IMR-90 (cell line): ENCODE measurements at regions not wholly inside any gene's neighbourhood (a gene's known extent, or its start where the extent isn't known, plus 50 kb on each side); places are given as distances from the start of the nearest gene placed in this dataset.

Source experiments
- ATAC-seq: fragments of 200-7000 bp; cut with Tn5 transposase; 2 replicates; pipeline ENCODE4 v1.9.1; 2020; ENCODE audit warnings: low read depth, mild to moderate bottlenecking, moderate library complexity
- BruUV-seq: library from RNA; stranded (reverse); fragments of 400-500 nt; replicated peaks from 2 replicates; lab custom pipeline; 2021; lab: Mats Ljungman, UMichigan
- CTCF ChIA-PET: fragments of 300-600 bp; formaldehyde crosslinking; extraction: SDS; loops from one replicate; lab custom pipeline; 2021; ENCODE audit warnings: antibody characterized with exemption; lab: Yijun Ruan, JAX
- POLR2A ChIA-PET: fragments of 300-600 bp; sonication (Branson Sonifier 250); formaldehyde crosslinking; loops from one replicate; lab custom pipeline; 2022; ENCODE audit warnings: antibody characterized with exemption; ENCODE audit not compliant: unreplicated experiment; lab: Charles Lee
- DNase-seq: peaks from one replicate; pipeline ENCODE4 v3.0.0; 2013
- H2AFZ ChIP-seq: replicated peaks from 2 replicates; pipeline ENCODE3; 2013; ENCODE audit warnings: low read length, mild to moderate bottlenecking; ENCODE audit not compliant: poor library complexity
- H2AK5ac ChIP-seq: 2 replicates; pipeline ENCODE4 v1.6.1; 2013; ENCODE audit warnings: low read depth, low read length, inconsistent platforms
- H2AK9ac ChIP-seq: replicated peaks from 2 replicates; pipeline ENCODE3; 2013; ENCODE audit warnings: mild to moderate bottlenecking, low read depth, low read length, moderate library complexity; ENCODE audit not compliant: poor library complexity
- H2BK120ac ChIP-seq: 2 replicates; pipeline ENCODE4 v1.6.1; 2013; ENCODE audit warnings: low read depth, low read length, inconsistent platforms
- H2BK15ac ChIP-seq: 3 replicates; pipeline ENCODE4 v1.6.1; 2013; ENCODE audit warnings: low read depth, low read length, inconsistent platforms
- H2BK20ac ChIP-seq: 2 replicates; pipeline ENCODE4 v1.6.1; 2013; ENCODE audit warnings: low read depth, mild to moderate bottlenecking, inconsistent platforms, low read length, moderate library complexity
- H2BK5ac ChIP-seq: 2 replicates; pipeline ENCODE4 v1.6.1; 2013; ENCODE audit warnings: mild to moderate bottlenecking, low read depth, low read length, inconsistent platforms; ENCODE audit not compliant: poor library complexity, severe bottlenecking
- H3K14ac ChIP-seq: replicated peaks from 2 replicates; pipeline ENCODE4 v1.6.1; 2013; ENCODE audit warnings: low read depth, low read length, inconsistent platforms
- H3K18ac ChIP-seq: 2 replicates; pipeline ENCODE4 v1.6.1; 2013; ENCODE audit warnings: low read depth, low read length, control low read depth
- H3K23ac ChIP-seq: 2 replicates; pipeline ENCODE4 v1.6.1; 2013; ENCODE audit warnings: low read depth, low read length, inconsistent platforms
- H3K27ac ChIP-seq: 2 replicates; pipeline ENCODE4 v1.5.1; 2013; ENCODE audit warnings: mild to moderate bottlenecking, control low read depth, low read length; ENCODE audit not compliant: insufficient read depth
- H3K27me3 ChIP-seq: 2 replicates; pipeline ENCODE4 v1.6.1; 2013; ENCODE audit warnings: low read length; ENCODE audit not compliant: control insufficient read depth, insufficient read depth
- H3K36me3 ChIP-seq: 2 replicates; pipeline ENCODE4 v1.6.1; 2013; ENCODE audit warnings: low read length, mixed read lengths; ENCODE audit not compliant: control insufficient read depth, insufficient read depth
- H3K4ac ChIP-seq: 2 replicates; pipeline ENCODE4 v1.6.1; 2013; ENCODE audit warnings: low read depth, low read length, inconsistent platforms
- H3K4me1 ChIP-seq: 2 replicates; pipeline ENCODE4 v1.6.1; 2013; ENCODE audit warnings: low read length, mixed read lengths; ENCODE audit not compliant: control insufficient read depth, insufficient read depth
- H3K4me2 ChIP-seq: 2 replicates; pipeline ENCODE4 v1.6.1; 2013; ENCODE audit warnings: low read depth, mild to moderate bottlenecking, control low read depth, low read length, moderate library complexity
- H3K4me3 ChIP-seq: 2 replicates; pipeline ENCODE4 v1.5.1; 2013; ENCODE audit warnings: low read depth, mild to moderate bottlenecking, control low read depth, low read length, moderate library complexity; ENCODE audit not compliant: insufficient read depth
- H3K56ac ChIP-seq: 2 replicates; pipeline ENCODE4 v1.6.1; 2013; ENCODE audit warnings: low read length, inconsistent platforms; ENCODE audit not compliant: insufficient read depth; ENCODE audit errors: extremely low read depth
- H3K79me1 ChIP-seq, 2 experiments: 2 replicates each; pipeline ENCODE4 v1.6.1; 2013; ENCODE audit warnings: low read length in 2 of 2, inconsistent platforms in 1 of 2, low read depth in 1 of 2
- H3K9ac ChIP-seq: 2 replicates; pipeline ENCODE4 v1.6.1; 2013; ENCODE audit warnings: low read depth, low read length, control low read depth
- H3K9me1 ChIP-seq: 2 replicates; pipeline ENCODE4 v1.6.1; 2013; ENCODE audit warnings: low read length, inconsistent platforms; ENCODE audit not compliant: insufficient read depth
- H3K9me3 ChIP-seq: 2 replicates; pipeline ENCODE4 v1.6.1; 2013; ENCODE audit warnings: low read length; ENCODE audit not compliant: control insufficient read depth, insufficient read depth
- H4K20me1 ChIP-seq: 2 replicates; pipeline ENCODE4 v1.6.1; 2013; ENCODE audit warnings: low read length, inconsistent platforms; ENCODE audit not compliant: insufficient read depth
- H4K5ac ChIP-seq: 2 replicates; pipeline ENCODE4 v1.6.1; 2013; ENCODE audit warnings: mild to moderate bottlenecking, low read depth, low read length, control low read depth
- H4K8ac ChIP-seq, 2 experiments: 2 replicates each; pipeline ENCODE4 v1.6.1; 2013; ENCODE audit warnings: low read depth in 2 of 2, low read length in 2 of 2, control low read depth in 1 of 2, inconsistent platforms in 1 of 2
- H4K91ac ChIP-seq: 2 replicates; pipeline ENCODE4 v1.6.1; 2013; ENCODE audit warnings: low read depth, low read length, inconsistent platforms; ENCODE audit not compliant: insufficient read depth
- CEBPB ChIP-seq: IDR thresholded peaks from 2 replicates; pipeline ENCODE4 v1.6.1; 2012; ENCODE audit warnings: low read depth, low read length, improper control_type of control experiment
- MAFK ChIP-seq: IDR thresholded peaks from 2 replicates; pipeline ENCODE4 v1.6.1; 2012; ENCODE audit warnings: low read depth, low read length, improper control_type of control experiment
- WGBS, 2 experiments: methylation state at CpG; one replicate each; pipeline versions ENCODE4 v1.1.5 to v1.1.7; 2013; ENCODE audit warnings: missing lambda C conversion rate in 2 of 2; ENCODE audit not compliant: insufficient read length in 1 of 2; ENCODE audit errors: extremely low coverage in 2 of 2; 5-methylcytosine and 5-hydroxymethylcytosine counted together
- dilution Hi-C: fragments of 300-500 bp; cut with HindIII; formaldehyde crosslinking; loops from one replicate; pipeline ENCODE4 v1.14.3; 2018; ENCODE audit warnings: low sequenced_read_pairs; ENCODE audit not compliant: unreplicated experiment
- in situ Hi-C: fragments of 300-500 bp; cut with MboI; formaldehyde crosslinking; loops from 3 replicates; pipeline ENCODE4 v1.14.3; 2019; ENCODE audit warnings: low sequenced_read_pairs, inconsistent platforms, mixed read lengths
- intact Hi-C: fragments of 100-400 bp; cut with micrococcal nuclease; formaldehyde crosslinking; loops from 2 replicates; pipeline ENCODE4 v1.10.0; 2022

- Histone ChIP-seq H2AK5ac (no peak overlapping the region), H4K5ac (no peak overlapping the region), H2BK5ac (no peak overlapping the region), H3K27ac (no peak overlapping the region), H4K91ac (no peak overlapping the region), H3K36me3 (no peaks in the 10 kb centered on the region), H3K9me1 (no peaks in the 10 kb centered on the region), H2BK120ac (no peak overlapping the region), H3K9me3 (no peaks in the 10 kb centered on the region), H3K9ac (no peak overlapping the region), H3K56ac (no peak overlapping the region), H3K18ac (no peak overlapping the region), H3K4me3 (no peak overlapping the region), H3K4ac (no peak overlapping the region), H3K23ac (no peak overlapping the region), H3K4me1 (peaks cover 2% of the 10 kb centered on the region; the same call in 1 of the 2 replicates), H2AK9ac (no peak overlapping the region), H4K8ac (no peak overlapping the region), H3K14ac (no peak overlapping the region; the same call in 1 of the 2 replicates), H3K4me2 (no peak overlapping the region; the same call in 1 of the 2 replicates), H2BK20ac (no peak overlapping the region), H2BK15ac (no peak overlapping the region), H3K79me1 (no peaks in the 10 kb centered on the region), H4K20me1 (no peaks in the 10 kb centered on the region), H3K27me3 (peaks cover 1% of the 10 kb centered on the region; the same call in 1 of the 2 replicates), H2AFZ (no peak overlapping the region)
- DNase-seq (no peak), ATAC-seq (no peak)
- no TSS peak for BruUV-seq
- no CpG with 5 or more reads among the region's 1 CpG for WGBS, 2 experiments
- intact Hi-C loops (no loop called here), dilution Hi-C loops (no loop called here), in situ Hi-C loops (no loop called here)
- POLR2A ChIA-PET: no interaction called here
- CTCF ChIA-PET: interaction anchor here (0.5 to 1.3 kb wide), 4 partner anchors 10 to 1598 kb away, joined by 3 to 6 read pairs (median 3); no protein-coding TSS in a partner anchor
- TF ChIP-seq CEBPB (no peak), MAFK (peak; percentile 73)
Observed at GRCh38 chr5:125575171-125575890, 828.9 kb upstream of the ZNF608 start.
